GM23338 (cell line): ENCODE measurements at regions not wholly inside any gene's neighbourhood (a gene's known extent, or its start where the extent isn't known, plus 50 kb on each side); places are given as distances from the start of the nearest gene placed in this dataset.

Source experiments
- CREB1 ChIP-seq: fragments of 250-450 bp; sonication (Bioruptor Pico); IDR thresholded peaks from 2 replicates; pipeline ENCODE4 v1.5.0; 2020; ENCODE audit warnings: low read depth, mild to moderate bottlenecking, moderate library complexity
- EZH2 ChIP-seq: fragments of 200-600 bp; sonication (generic); IDR thresholded peaks from one replicate; pipeline ENCODE4 v1.8.0; 2017; ENCODE audit warnings: antibody characterized with exemption, mild to moderate bottlenecking, low read depth; ENCODE audit not compliant: unreplicated experiment
- EZH2phosphoT487 ChIP-seq: fragments of 200-600 bp; sonication (generic); IDR thresholded peaks from one replicate; pipeline ENCODE4 v1.8.1; 2018; ENCODE audit warnings: antibody characterized with exemption; ENCODE audit not compliant: unreplicated experiment
- JUNB ChIP-seq: IDR thresholded peaks from one replicate; pipeline ENCODE4 v1.6.1; 2016; ENCODE audit warnings: antibody characterized with exemption; ENCODE audit not compliant: unreplicated experiment
- NANOG ChIP-seq: IDR thresholded peaks from 2 replicates; pipeline ENCODE4 v1.6.1; 2016; ENCODE audit warnings: antibody characterized with exemption, borderline replicate concordance
- POLR2AphosphoS5 ChIP-seq: IDR thresholded peaks from 2 replicates; pipeline ENCODE4 v1.6.1; 2016; ENCODE audit warnings: antibody characterized with exemption, low read depth
- REST ChIP-seq: IDR thresholded peaks from one replicate; pipeline ENCODE4 v1.6.1; 2018; ENCODE audit warnings: antibody characterized with exemption; ENCODE audit not compliant: unreplicated experiment
- STAT1 ChIP-seq: IDR thresholded peaks from one replicate; pipeline ENCODE4 v1.6.1; 2016; ENCODE audit warnings: antibody characterized with exemption; ENCODE audit not compliant: unreplicated experiment
- ZNF114 ChIP-seq: fragments of 250-450 bp; sonication (Bioruptor Pico); IDR thresholded peaks from 2 replicates; pipeline ENCODE4 v1.5.0; 2020; ENCODE audit warnings: mild to moderate bottlenecking, moderate library complexity
- ZNF331 ChIP-seq: fragments of 250-450 bp; sonication (Bioruptor Pico); IDR thresholded peaks from 2 replicates; pipeline ENCODE4 v1.5.0; 2020; ENCODE audit warnings: low read depth, mild to moderate bottlenecking, moderate library complexity
- ZNF462 ChIP-seq: fragments of 250-450 bp; sonication (Bioruptor Pico); IDR thresholded peaks from 2 replicates; pipeline ENCODE4 v1.5.0; 2020; ENCODE audit warnings: mild to moderate bottlenecking, moderate library complexity
- TF ChIP-seq, protein P1 (sequence below): IDR thresholded peaks from 2 replicates; pipeline ENCODE4 v1.6.1; 2016; ENCODE audit warnings: antibody characterized with exemption
- TF ChIP-seq, protein P2 (sequence below), 2 experiments: fragments of 200-600 bp in 1 of 2; sonication (generic) in 1 of 2; conservative IDR thresholded peaks; 2 replicates each; pipeline versions ENCODE4 v1.5.1 to v1.6.1; 2016 to 2017; ENCODE audit warnings: antibody characterized with exemption in 2 of 2, low read depth in 2 of 2, mild to moderate bottlenecking in 2 of 2, moderate library complexity in 1 of 2

DNA sequence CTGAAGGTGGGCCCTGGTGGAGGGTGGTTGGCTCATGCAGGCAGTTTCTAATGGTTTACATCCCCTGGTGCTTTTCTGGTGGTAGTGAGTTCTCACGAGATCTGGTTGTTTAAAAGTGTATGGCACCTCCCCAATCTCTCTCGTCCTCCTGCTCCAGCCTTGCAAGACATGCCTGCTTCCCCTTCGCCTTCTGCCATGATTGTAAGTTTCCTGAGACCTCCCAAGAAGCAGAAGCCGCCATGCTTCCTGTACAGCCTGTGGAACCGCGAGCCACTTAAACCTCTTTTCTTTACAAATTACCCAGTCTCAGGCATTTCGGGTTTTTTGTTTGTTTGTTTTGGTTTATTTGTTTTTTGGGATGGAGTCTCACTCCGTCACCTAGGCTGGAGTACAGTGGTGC is 173.2 kb downstream of the MN1 start:
- TF ChIP-seq, protein P1, sequence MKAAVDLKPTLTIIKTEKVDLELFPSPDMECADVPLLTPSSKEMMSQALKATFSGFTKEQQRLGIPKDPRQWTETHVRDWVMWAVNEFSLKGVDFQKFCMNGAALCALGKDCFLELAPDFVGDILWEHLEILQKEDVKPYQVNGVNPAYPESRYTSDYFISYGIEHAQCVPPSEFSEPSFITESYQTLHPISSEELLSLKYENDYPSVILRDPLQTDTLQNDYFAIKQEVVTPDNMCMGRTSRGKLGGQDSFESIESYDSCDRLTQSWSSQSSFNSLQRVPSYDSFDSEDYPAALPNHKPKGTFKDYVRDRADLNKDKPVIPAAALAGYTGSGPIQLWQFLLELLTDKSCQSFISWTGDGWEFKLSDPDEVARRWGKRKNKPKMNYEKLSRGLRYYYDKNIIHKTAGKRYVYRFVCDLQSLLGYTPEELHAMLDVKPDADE = no peak
- TF ChIP-seq, protein P2, sequence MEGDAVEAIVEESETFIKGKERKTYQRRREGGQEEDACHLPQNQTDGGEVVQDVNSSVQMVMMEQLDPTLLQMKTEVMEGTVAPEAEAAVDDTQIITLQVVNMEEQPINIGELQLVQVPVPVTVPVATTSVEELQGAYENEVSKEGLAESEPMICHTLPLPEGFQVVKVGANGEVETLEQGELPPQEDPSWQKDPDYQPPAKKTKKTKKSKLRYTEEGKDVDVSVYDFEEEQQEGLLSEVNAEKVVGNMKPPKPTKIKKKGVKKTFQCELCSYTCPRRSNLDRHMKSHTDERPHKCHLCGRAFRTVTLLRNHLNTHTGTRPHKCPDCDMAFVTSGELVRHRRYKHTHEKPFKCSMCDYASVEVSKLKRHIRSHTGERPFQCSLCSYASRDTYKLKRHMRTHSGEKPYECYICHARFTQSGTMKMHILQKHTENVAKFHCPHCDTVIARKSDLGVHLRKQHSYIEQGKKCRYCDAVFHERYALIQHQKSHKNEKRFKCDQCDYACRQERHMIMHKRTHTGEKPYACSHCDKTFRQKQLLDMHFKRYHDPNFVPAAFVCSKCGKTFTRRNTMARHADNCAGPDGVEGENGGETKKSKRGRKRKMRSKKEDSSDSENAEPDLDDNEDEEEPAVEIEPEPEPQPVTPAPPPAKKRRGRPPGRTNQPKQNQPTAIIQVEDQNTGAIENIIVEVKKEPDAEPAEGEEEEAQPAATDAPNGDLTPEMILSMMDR (conservative IDR thresholded peaks at IDR 0.05; ENCODE audit: low read depth in 2 of 2) = no peak
- TF ChIP-seq EZH2 (no peak), EZH2phosphoT487 (no peak), POLR2AphosphoS5 (no peak), REST (no peak), JUNB (no peak), STAT1 (no peak), CREB1 (CRISPR knock-in tag) (no peak), ZNF114 (CRISPR knock-in tag) (no peak), NANOG (no peak), ZNF331 (no peak), ZNF462 (CRISPR knock-in tag) (no peak)
